ENCODE measurements at regions not wholly inside any gene's neighbourhood (a gene's known extent, or its start where the extent isn't known, plus 50 kb on each side); places are given as distances from the start of the nearest gene placed in this dataset.

DNA sequence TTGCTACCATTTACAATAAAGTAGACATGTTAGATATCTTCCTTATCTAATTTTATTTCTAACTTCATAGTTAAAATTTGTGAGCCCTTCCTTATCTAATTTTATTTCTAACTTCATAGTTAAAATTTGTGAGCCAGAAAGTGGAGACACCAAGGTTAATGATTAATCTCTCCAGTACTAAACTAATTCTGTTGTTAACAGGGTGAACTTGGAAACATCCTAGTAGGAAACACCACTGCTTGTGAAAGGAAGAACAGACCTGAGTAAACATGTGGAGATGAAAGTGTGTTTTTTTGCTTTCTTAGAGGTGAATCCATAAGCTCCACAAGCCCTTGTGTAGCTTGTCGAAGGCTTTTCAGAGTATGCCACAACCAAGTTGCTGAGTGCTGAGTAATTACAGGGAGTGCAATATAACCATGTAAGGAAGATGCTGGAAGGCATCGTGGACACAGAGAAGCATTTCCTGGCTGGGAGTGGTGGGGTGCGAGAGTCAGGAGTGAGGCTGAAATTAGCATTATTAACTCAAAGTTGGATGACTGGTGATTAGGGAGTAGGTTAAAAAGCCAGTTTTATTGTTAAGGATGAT, 118.6 kb upstream of the NEIL3 start:
- TF ChIP-seq, protein P1, sequence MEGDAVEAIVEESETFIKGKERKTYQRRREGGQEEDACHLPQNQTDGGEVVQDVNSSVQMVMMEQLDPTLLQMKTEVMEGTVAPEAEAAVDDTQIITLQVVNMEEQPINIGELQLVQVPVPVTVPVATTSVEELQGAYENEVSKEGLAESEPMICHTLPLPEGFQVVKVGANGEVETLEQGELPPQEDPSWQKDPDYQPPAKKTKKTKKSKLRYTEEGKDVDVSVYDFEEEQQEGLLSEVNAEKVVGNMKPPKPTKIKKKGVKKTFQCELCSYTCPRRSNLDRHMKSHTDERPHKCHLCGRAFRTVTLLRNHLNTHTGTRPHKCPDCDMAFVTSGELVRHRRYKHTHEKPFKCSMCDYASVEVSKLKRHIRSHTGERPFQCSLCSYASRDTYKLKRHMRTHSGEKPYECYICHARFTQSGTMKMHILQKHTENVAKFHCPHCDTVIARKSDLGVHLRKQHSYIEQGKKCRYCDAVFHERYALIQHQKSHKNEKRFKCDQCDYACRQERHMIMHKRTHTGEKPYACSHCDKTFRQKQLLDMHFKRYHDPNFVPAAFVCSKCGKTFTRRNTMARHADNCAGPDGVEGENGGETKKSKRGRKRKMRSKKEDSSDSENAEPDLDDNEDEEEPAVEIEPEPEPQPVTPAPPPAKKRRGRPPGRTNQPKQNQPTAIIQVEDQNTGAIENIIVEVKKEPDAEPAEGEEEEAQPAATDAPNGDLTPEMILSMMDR (conservative IDR thresholded peaks at IDR 0.05; ENCODE audit: low read length) = no peak
- TF ChIP-seq EZH2phosphoT487 (IDR thresholded peaks at IDR 0.05; ENCODE audit: borderline replicate concordance) = no peak

All from Loucy (cell line).